GM12878 (cell line): ENCODE measurements at regions not wholly inside any gene's neighbourhood (a gene's known extent, or its start where the extent isn't known, plus 50 kb on each side); places are given as distances from the start of the nearest gene placed in this dataset.

Experiments used
- ATAC-seq: fragments of 200-7000 bp; cut with Tn5 transposase; 3 replicates; pipeline ENCODE4 v1.9.1; 2020; ENCODE audit warnings: mild to moderate bottlenecking, moderate library complexity
- BruUV-seq: library from RNA; stranded (reverse); fragments of 400-500 nt; replicated peaks from 2 replicates; lab custom pipeline; 2021; lab: Mats Ljungman, UMichigan
- CTCF ChIA-PET: fragments of 300-600 bp; sonication (Branson Sonifier 250); formaldehyde crosslinking; extraction: SDS; loops from one replicate; lab custom pipeline; 2021; ENCODE audit warnings: inconsistent platforms; lab: Yijun Ruan, JAX
- POLR2A ChIA-PET: fragments of 350-600 bp; formaldehyde crosslinking; extraction: SDS; loops from one replicate; lab custom pipeline; 2021; ENCODE audit warnings: inconsistent platforms; lab: Charles Lee
- RAD21 ChIA-PET: fragments of 300-600 bp; sonication (Branson Sonifier 250); formaldehyde crosslinking; loops from one replicate; lab custom pipeline; 2023; ENCODE audit warnings: antibody characterized with exemption; ENCODE audit not compliant: unreplicated experiment; lab: Charles Lee
- SMC1A ChIA-PET: fragments of 300-600 bp; sonication (Branson Sonifier 250); formaldehyde crosslinking; loops from one replicate; lab custom pipeline; 2023; ENCODE audit not compliant: unreplicated experiment, uncharacterized antibody; lab: Charles Lee
- DNase-seq: peaks from one replicate; pipeline ENCODE4 v3.0.0-alpha.2; 2011; ENCODE audit warnings: low read depth, low spot score
- FAIRE-seq: peaks from 3 replicates; lab custom pipeline; 2011; peaks lifted over from hg19 to GRCh38; lab: Jason Lieb, UNC
- H2AFZ ChIP-seq: 2 replicates; pipeline ENCODE4 v1.6.0; 2011; ENCODE audit warnings: low read depth, low read length, control low read depth; ENCODE audit not compliant: control insufficient read depth
- H3K27ac ChIP-seq: 2 replicates; pipeline ENCODE4 v1.5.1; 2011; ENCODE audit warnings: control low read depth; ENCODE audit not compliant: control insufficient read depth, insufficient read depth
- H3K27me3 ChIP-seq, 2 experiments: replicated peaks in 1 of 2; 2 replicates each; pipeline versions ENCODE4 v1.6.0 to v1.6.1; 2011; ENCODE audit warnings: low read length in 1 of 2; ENCODE audit not compliant: control insufficient read depth in 2 of 2, insufficient read depth in 2 of 2
- H3K36me3 ChIP-seq, 2 experiments: 2 replicates each; pipeline ENCODE4 v1.5.1; 2011; ENCODE audit warnings: low read length in 1 of 2; ENCODE audit not compliant: control insufficient read depth in 2 of 2, insufficient read depth in 2 of 2
- H3K4me1 ChIP-seq: 2 replicates; pipeline ENCODE4 v1.6.1; 2011; ENCODE audit warnings: mild to moderate bottlenecking, low read length, moderate library complexity, mixed read lengths; ENCODE audit not compliant: control insufficient read depth, insufficient read depth
- H3K4me2 ChIP-seq: 2 replicates; pipeline ENCODE4 v1.6.0; 2011; ENCODE audit warnings: control low read depth; ENCODE audit not compliant: control insufficient read depth, insufficient read depth
- H3K4me3 ChIP-seq: fragments of 200-600 bp; sonication (generic); 2 replicates; pipeline ENCODE4 v1.5.1; 2016
- H3K79me2 ChIP-seq: 2 replicates; pipeline ENCODE4 v1.6.0; 2011; ENCODE audit warnings: low read length; ENCODE audit not compliant: control insufficient read depth, insufficient read depth
- H3K9ac ChIP-seq: 2 replicates; pipeline ENCODE4 v1.8.0; 2011; ENCODE audit warnings: low read length, control low read depth, mixed read lengths; ENCODE audit not compliant: control insufficient read depth, insufficient read depth
- H3K9me3 ChIP-seq: replicated peaks from 3 replicates; pipeline ENCODE4 v1.5.1; 2011; ENCODE audit warnings: mild to moderate bottlenecking, low read length; ENCODE audit not compliant: control insufficient read depth, insufficient read depth
- H4K20me1 ChIP-seq: 2 replicates; pipeline ENCODE4 v1.6.0; 2011; ENCODE audit not compliant: control insufficient read depth, insufficient read depth
- ASH2L ChIP-seq: fragments of 300-600, 200-600 bp; sonication (generic); IDR thresholded peaks from 2 replicates; pipeline ENCODE4 v1.6.1; 2017; ENCODE audit warnings: low read depth, mild to moderate bottlenecking, borderline replicate concordance
- BHLHE40 ChIP-seq, 2 experiments: fragments of 450-650 bp in 1 of 2; IDR thresholded peaks; 2 replicates each; pipeline ENCODE4 v1.6.1; 2011 to 2017; ENCODE audit warnings: low read depth in 2 of 2, borderline replicate concordance in 1 of 2, improper control_type of control experiment in 1 of 2, low read length in 1 of 2, mild to moderate bottlenecking in 1 of 2
- CREM ChIP-seq: IDR thresholded peaks from 2 replicates; pipeline ENCODE4 v1.6.1; 2014; ENCODE audit warnings: antibody characterized with exemption, low read depth
- EP300 ChIP-seq, 2 experiments: fragments of 150-350 bp in 1 of 2; IDR thresholded peaks; 2 replicates each; pipeline ENCODE4 v1.6.1; 2011 to 2012; ENCODE audit warnings: low read depth in 2 of 2, low read length in 2 of 2, borderline replicate concordance in 1 of 2, improper control_type of control experiment in 1 of 2, inconsistent platforms in 1 of 2; ENCODE audit not compliant: control insufficient read depth in 1 of 2
- HCFC1 ChIP-seq: fragments of 150-350 bp; IDR thresholded peaks from 2 replicates; pipeline ENCODE4 v1.6.1; 2014; ENCODE audit warnings: low read length
- MXI1 ChIP-seq: fragments of 150-350 bp; IDR thresholded peaks from 2 replicates; pipeline ENCODE4 v1.6.1; 2011; ENCODE audit warnings: low read depth, mild to moderate bottlenecking, inconsistent platforms, low read length, improper control_type of control experiment
- RAD21 ChIP-seq: IDR thresholded peaks from 2 replicates; pipeline ENCODE4 v1.6.1; 2011; ENCODE audit warnings: mild to moderate bottlenecking, low read depth, low read length, moderate library complexity; ENCODE audit not compliant: insufficient read depth
- RCOR1 ChIP-seq: conservative IDR thresholded peaks from 2 replicates; pipeline ENCODE4 v1.6.1; 2012; ENCODE audit warnings: low read depth, low read length, improper control_type of control experiment
- SIX5 ChIP-seq: IDR thresholded peaks from 2 replicates; pipeline ENCODE4 v1.6.1; 2011; ENCODE audit warnings: mild to moderate bottlenecking, low read depth, low read length, moderate library complexity; ENCODE audit not compliant: severe bottlenecking
- ZNF274 ChIP-seq: IDR thresholded peaks from one replicate; pipeline ENCODE4 v1.8.0; 2011; ENCODE audit not compliant: insufficient read length, insufficient read depth
- WGBS: methylation state at CpG from one replicate; pipeline ENCODE4 v1.1.6; 2016; ENCODE audit warnings: low lambda C conversion rate; ENCODE audit not compliant: insufficient replicate concordance, insufficient coverage; ENCODE audit errors: missing lambda C conversion rate; 5-methylcytosine and 5-hydroxymethylcytosine counted together
- in situ Hi-C: fragments of 300-500 bp; cut with MboI; formaldehyde crosslinking; loops from 9 replicates; pipeline ENCODE4 v1.14.3; 2018; ENCODE audit warnings: mixed read lengths
- intact Hi-C: fragments of 100-400 bp; cut with micrococcal nuclease; formaldehyde crosslinking; loops from one replicate; pipeline ENCODE4 v1.14.2; 2022; ENCODE audit not compliant: unreplicated experiment
- TF ChIP-seq, protein P1 (sequence below): fragments of 450-650 bp; IDR thresholded peaks from 2 replicates; pipeline ENCODE4 v1.6.1; 2016; ENCODE audit warnings: mild to moderate bottlenecking, moderate library complexity, borderline replicate concordance
- TF ChIP-seq, protein P2 (sequence below): fragments of 450-650 bp; IDR thresholded peaks from 2 replicates; pipeline ENCODE4 v1.6.1; 2017; ENCODE audit warnings: antibody characterized with exemption, mild to moderate bottlenecking, moderate library complexity
- TF ChIP-seq, protein P3 (sequence below): IDR thresholded peaks from 2 replicates; pipeline ENCODE4 v1.6.1; 2011; ENCODE audit warnings: mild to moderate bottlenecking, low read depth, low read length, moderate library complexity; ENCODE audit not compliant: insufficient replicate concordance

DNA sequence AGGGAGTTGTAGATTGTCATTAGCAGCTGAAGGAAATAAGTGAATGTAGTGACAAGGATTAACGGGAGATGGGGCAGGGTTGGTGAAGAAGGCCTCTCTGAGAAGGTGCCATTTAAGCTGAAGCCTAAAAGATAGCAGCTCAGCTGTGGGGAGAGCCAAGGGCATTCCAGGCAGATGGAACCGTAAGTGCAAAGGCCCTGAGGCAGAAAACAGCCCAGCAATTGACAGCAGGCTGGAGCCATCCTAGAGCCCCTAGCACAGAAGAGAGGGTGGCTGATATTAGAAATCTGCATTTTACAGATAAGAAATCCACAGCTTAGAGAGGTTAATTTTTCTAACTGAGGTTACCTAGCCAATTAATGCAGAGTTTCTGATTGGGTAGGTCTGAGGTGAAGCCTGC lies 374.5 kb upstream of the PROK2 start (continued):
- TF ChIP-seq, protein P1, sequence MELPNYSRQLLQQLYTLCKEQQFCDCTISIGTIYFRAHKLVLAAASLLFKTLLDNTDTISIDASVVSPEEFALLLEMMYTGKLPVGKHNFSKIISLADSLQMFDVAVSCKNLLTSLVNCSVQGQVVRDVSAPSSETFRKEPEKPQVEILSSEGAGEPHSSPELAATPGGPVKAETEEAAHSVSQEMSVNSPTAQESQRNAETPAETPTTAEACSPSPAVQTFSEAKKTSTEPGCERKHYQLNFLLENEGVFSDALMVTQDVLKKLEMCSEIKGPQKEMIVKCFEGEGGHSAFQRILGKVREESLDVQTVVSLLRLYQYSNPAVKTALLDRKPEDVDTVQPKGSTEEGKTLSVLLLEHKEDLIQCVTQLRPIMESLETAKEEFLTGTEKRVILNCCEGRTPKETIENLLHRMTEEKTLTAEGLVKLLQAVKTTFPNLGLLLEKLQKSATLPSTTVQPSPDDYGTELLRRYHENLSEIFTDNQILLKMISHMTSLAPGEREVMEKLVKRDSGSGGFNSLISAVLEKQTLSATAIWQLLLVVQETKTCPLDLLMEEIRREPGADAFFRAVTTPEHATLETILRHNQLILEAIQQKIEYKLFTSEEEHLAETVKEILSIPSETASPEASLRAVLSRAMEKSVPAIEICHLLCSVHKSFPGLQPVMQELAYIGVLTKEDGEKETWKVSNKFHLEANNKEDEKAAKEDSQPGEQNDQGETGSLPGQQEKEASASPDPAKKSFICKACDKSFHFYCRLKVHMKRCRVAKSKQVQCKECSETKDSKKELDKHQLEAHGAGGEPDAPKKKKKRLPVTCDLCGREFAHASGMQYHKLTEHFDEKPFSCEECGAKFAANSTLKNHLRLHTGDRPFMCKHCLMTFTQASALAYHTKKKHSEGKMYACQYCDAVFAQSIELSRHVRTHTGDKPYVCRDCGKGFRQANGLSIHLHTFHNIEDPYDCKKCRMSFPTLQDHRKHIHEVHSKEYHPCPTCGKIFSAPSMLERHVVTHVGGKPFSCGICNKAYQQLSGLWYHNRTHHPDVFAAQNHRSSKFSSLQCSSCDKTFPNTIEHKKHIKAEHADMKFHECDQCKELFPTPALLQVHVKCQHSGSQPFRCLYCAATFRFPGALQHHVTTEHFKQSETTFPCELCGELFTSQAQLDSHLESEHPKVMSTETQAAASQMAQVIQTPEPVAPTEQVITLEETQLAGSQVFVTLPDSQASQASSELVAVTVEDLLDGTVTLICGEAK, result no peak
- TF ChIP-seq, protein P2, sequence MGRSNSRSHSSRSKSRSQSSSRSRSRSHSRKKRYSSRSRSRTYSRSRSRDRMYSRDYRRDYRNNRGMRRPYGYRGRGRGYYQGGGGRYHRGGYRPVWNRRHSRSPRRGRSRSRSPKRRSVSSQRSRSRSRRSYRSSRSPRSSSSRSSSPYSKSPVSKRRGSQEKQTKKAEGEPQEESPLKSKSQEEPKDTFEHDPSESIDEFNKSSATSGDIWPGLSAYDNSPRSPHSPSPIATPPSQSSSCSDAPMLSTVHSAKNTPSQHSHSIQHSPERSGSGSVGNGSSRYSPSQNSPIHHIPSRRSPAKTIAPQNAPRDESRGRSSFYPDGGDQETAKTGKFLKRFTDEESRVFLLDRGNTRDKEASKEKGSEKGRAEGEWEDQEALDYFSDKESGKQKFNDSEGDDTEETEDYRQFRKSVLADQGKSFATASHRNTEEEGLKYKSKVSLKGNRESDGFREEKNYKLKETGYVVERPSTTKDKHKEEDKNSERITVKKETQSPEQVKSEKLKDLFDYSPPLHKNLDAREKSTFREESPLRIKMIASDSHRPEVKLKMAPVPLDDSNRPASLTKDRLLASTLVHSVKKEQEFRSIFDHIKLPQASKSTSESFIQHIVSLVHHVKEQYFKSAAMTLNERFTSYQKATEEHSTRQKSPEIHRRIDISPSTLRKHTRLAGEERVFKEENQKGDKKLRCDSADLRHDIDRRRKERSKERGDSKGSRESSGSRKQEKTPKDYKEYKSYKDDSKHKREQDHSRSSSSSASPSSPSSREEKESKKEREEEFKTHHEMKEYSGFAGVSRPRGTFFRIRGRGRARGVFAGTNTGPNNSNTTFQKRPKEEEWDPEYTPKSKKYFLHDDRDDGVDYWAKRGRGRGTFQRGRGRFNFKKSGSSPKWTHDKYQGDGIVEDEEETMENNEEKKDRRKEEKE, result no peak

DNA sequence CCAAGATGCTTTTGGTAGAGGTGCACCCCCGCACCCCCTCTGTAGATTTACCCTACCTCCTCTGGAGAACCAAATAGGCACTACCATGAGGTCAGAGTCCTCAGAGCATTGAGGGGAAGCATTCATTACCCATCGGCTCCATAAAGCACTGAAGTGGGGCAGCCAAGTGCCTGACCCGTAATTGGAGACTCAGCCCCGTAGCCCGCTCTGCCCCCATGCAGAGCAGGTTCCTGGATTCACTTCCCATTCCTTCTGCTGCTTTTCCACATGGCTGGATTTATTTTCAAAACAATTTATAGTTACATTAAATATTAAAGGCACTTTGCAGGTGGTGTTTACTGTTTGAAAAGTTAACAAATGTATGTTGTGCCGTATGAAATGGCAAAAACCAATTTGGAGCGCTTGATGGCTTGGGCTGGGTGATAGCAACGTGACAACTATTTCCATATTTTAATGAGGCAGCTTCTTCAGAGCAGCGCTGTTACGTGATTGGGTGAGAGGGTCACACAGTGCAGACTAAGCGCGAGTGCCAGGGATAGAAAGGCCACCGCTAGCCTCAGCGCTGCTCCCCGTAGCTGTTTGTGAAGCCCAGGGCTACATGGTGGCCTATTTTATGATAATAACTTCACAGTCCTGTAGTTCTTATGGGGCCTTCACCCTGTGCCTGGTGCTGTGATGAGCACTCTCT lies 373.8 kb upstream of the PROK2 start:
- no peaks in the 10 kb centered on the region for H3K27me3 ChIP-seq
- H3K4me2 ChIP-seq, result no peak overlapping the region
- no TSS peak for BruUV-seq
- H3K4me3 ChIP-seq, result no peak overlapping the region
- ChIA-PET RAD21 (interaction anchor here (1.1 to 1.4 kb wide), 2 partner anchors 57 to 80 kb away, joined by 3 to 4 read pairs; no protein-coding TSS in a partner anchor), SMC1A (interaction anchor here (0.7 to 1.9 kb wide), 2 partner anchors 18 to 58 kb away, joined by 3 to 5 read pairs; no protein-coding TSS in a partner anchor), CTCF (interaction anchor here (1.5 to 1.7 kb wide), 2 partner anchors 12 to 185 kb away, joined by 3 to 5 read pairs; no protein-coding TSS in a partner anchor), POLR2A (no interaction called here)
- intact Hi-C loops (no loop called here), in situ Hi-C loops (no loop called here)
- H3K27ac ChIP-seq, result no peak overlapping the region
- 90% methylated on average over 15 of the region's 15 CpGs for WGBS
- H3K36me3 ChIP-seq, result no peaks in the 10 kb centered on the region
- no peak overlapping the region for H2AFZ ChIP-seq
- no peak for ATAC-seq
- no peak for FAIRE-seq
- H3K79me2 ChIP-seq, result no peaks in the 10 kb centered on the region
- H3K9ac ChIP-seq, result no peak overlapping the region
- peaks cover 30% of the 10 kb centered on the region for H3K4me1 ChIP-seq
- no peaks in the 10 kb centered on the region; the same call in 2 of the 3 replicates for H3K9me3 ChIP-seq
- H4K20me1 ChIP-seq, result no peaks in the 10 kb centered on the region
- no peak for DNase-seq
- TF ChIP-seq EP300 (IDR thresholded peaks at IDR 0.05; ENCODE audit: borderline replicate concordance in 1 of 2, control insufficient read depth in 1 of 2, low read depth in 2 of 2, low read length in 2 of 2), result no peak
- TF ChIP-seq RAD21, result no peak
- no peak for TF ChIP-seq ZNF274
- TF ChIP-seq CREM, result no peak
- TF ChIP-seq, protein P3, sequence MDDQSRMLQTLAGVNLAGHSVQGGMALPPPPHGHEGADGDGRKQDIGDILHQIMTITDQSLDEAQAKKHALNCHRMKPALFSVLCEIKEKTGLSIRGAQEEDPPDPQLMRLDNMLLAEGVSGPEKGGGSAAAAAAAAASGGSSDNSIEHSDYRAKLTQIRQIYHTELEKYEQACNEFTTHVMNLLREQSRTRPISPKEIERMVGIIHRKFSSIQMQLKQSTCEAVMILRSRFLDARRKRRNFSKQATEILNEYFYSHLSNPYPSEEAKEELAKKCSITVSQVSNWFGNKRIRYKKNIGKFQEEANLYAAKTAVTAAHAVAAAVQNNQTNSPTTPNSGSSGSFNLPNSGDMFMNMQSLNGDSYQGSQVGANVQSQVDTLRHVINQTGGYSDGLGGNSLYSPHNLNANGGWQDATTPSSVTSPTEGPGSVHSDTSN, result no peak
- TF ChIP-seq ASH2L, result no peak
- no peak for TF ChIP-seq HCFC1
- no peak for TF ChIP-seq BHLHE40 (IDR thresholded peaks at IDR 0.05; ENCODE audit: borderline replicate concordance in 1 of 2, low read depth in 2 of 2, low read length in 1 of 2)
- no peak for TF ChIP-seq RCOR1
- TF ChIP-seq MXI1, result no peak
- no peak for TF ChIP-seq SIX5
